GM12878 (cell line): ENCODE measurements at regions not wholly inside any gene's neighbourhood (a gene's known extent, or its start where the extent isn't known, plus 50 kb on each side); places are given as distances from the start of the nearest gene placed in this dataset.

Experiments
- ATAC-seq: fragments of 200-7000 bp; cut with Tn5 transposase; 3 replicates; pipeline ENCODE4 v1.9.1; 2020; ENCODE audit warnings: mild to moderate bottlenecking, moderate library complexity
- BruUV-seq: library from RNA; stranded (reverse); fragments of 400-500 nt; replicated peaks from 2 replicates; lab custom pipeline; 2021; lab: Mats Ljungman, UMichigan
- CTCF ChIA-PET: fragments of 300-600 bp; sonication (Branson Sonifier 250); formaldehyde crosslinking; extraction: SDS; loops from one replicate; lab custom pipeline; 2021; ENCODE audit warnings: inconsistent platforms; lab: Yijun Ruan, JAX
- POLR2A ChIA-PET: fragments of 350-600 bp; formaldehyde crosslinking; extraction: SDS; loops from one replicate; lab custom pipeline; 2021; ENCODE audit warnings: inconsistent platforms; lab: Charles Lee
- RAD21 ChIA-PET: fragments of 300-600 bp; sonication (Branson Sonifier 250); formaldehyde crosslinking; loops from one replicate; lab custom pipeline; 2023; ENCODE audit warnings: antibody characterized with exemption; ENCODE audit not compliant: unreplicated experiment; lab: Charles Lee
- SMC1A ChIA-PET: fragments of 300-600 bp; sonication (Branson Sonifier 250); formaldehyde crosslinking; loops from one replicate; lab custom pipeline; 2023; ENCODE audit not compliant: unreplicated experiment, uncharacterized antibody; lab: Charles Lee
- DNase-seq: peaks from one replicate; pipeline ENCODE4 v3.0.0-alpha.2; 2011; ENCODE audit warnings: low read depth, low spot score
- FAIRE-seq: peaks from 3 replicates; lab custom pipeline; 2011; peaks lifted over from hg19 to GRCh38; lab: Jason Lieb, UNC
- H2AFZ ChIP-seq: 2 replicates; pipeline ENCODE4 v1.6.0; 2011; ENCODE audit warnings: low read depth, low read length, control low read depth; ENCODE audit not compliant: control insufficient read depth
- H3K27ac ChIP-seq: 2 replicates; pipeline ENCODE4 v1.5.1; 2011; ENCODE audit warnings: control low read depth; ENCODE audit not compliant: control insufficient read depth, insufficient read depth
- H3K27me3 ChIP-seq, 2 experiments: replicated peaks in 1 of 2; 2 replicates each; pipeline versions ENCODE4 v1.6.0 to v1.6.1; 2011; ENCODE audit warnings: low read length in 1 of 2; ENCODE audit not compliant: control insufficient read depth in 2 of 2, insufficient read depth in 2 of 2
- H3K36me3 ChIP-seq, 2 experiments: 2 replicates each; pipeline ENCODE4 v1.5.1; 2011; ENCODE audit warnings: low read length in 1 of 2; ENCODE audit not compliant: control insufficient read depth in 2 of 2, insufficient read depth in 2 of 2
- H3K4me1 ChIP-seq: 2 replicates; pipeline ENCODE4 v1.6.1; 2011; ENCODE audit warnings: mild to moderate bottlenecking, low read length, moderate library complexity, mixed read lengths; ENCODE audit not compliant: control insufficient read depth, insufficient read depth
- H3K4me2 ChIP-seq: 2 replicates; pipeline ENCODE4 v1.6.0; 2011; ENCODE audit warnings: control low read depth; ENCODE audit not compliant: control insufficient read depth, insufficient read depth
- H3K4me3 ChIP-seq: fragments of 200-600 bp; sonication (generic); 2 replicates; pipeline ENCODE4 v1.5.1; 2016
- H3K79me2 ChIP-seq: 2 replicates; pipeline ENCODE4 v1.6.0; 2011; ENCODE audit warnings: low read length; ENCODE audit not compliant: control insufficient read depth, insufficient read depth
- H3K9ac ChIP-seq: 2 replicates; pipeline ENCODE4 v1.8.0; 2011; ENCODE audit warnings: low read length, control low read depth, mixed read lengths; ENCODE audit not compliant: control insufficient read depth, insufficient read depth
- H3K9me3 ChIP-seq: replicated peaks from 3 replicates; pipeline ENCODE4 v1.5.1; 2011; ENCODE audit warnings: mild to moderate bottlenecking, low read length; ENCODE audit not compliant: control insufficient read depth, insufficient read depth
- H4K20me1 ChIP-seq: 2 replicates; pipeline ENCODE4 v1.6.0; 2011; ENCODE audit not compliant: control insufficient read depth, insufficient read depth
- ATF2 ChIP-seq: IDR thresholded peaks from 2 replicates; pipeline ENCODE4 v1.6.1; 2012; ENCODE audit warnings: low read length, inconsistent platforms
- CHD2 ChIP-seq: IDR thresholded peaks from 2 replicates; pipeline ENCODE4 v1.6.1; 2011; ENCODE audit warnings: low read depth, low read length, improper control_type of control experiment, borderline replicate concordance
- DPF2 ChIP-seq: fragments of 450-650 bp; IDR thresholded peaks from 2 replicates; pipeline ENCODE4 v1.6.1; 2017; ENCODE audit warnings: mild to moderate bottlenecking
- GABPA ChIP-seq: IDR thresholded peaks from 2 replicates; pipeline ENCODE4 v1.6.1; 2014; ENCODE audit warnings: antibody characterized with exemption, low read depth, mild to moderate bottlenecking, inconsistent platforms
- IKZF2 ChIP-seq, 2 experiments: fragments of 450-650 bp; IDR thresholded peaks; 2 replicates each; pipeline ENCODE4 v1.6.1; 2017; ENCODE audit warnings: mild to moderate bottlenecking in 2 of 2, moderate library complexity in 2 of 2
- POLR2A ChIP-seq: IDR thresholded peaks from 2 replicates; pipeline ENCODE4 v1.6.1; 2011; ENCODE audit warnings: low read depth, mild to moderate bottlenecking, low read length
- RB1 ChIP-seq: fragments of 450-650 bp; formaldehyde crosslinking; IDR thresholded peaks from 2 replicates; pipeline ENCODE4 v1.6.1; 2017; ENCODE audit warnings: mild to moderate bottlenecking, borderline replicate concordance
- SPI1 ChIP-seq: IDR thresholded peaks from 2 replicates; pipeline ENCODE4 v1.6.1; 2011; ENCODE audit warnings: low read depth, mild to moderate bottlenecking, low read length, moderate library complexity, borderline replicate concordance; ENCODE audit not compliant: insufficient read depth
- ZNF24 ChIP-seq: fragments of 450-650 bp; IDR thresholded peaks from 2 replicates; pipeline ENCODE4 v1.6.1; 2017; ENCODE audit warnings: antibody characterized with exemption, mild to moderate bottlenecking
- WGBS: methylation state at CpG from one replicate; pipeline ENCODE4 v1.1.6; 2016; ENCODE audit warnings: low lambda C conversion rate; ENCODE audit not compliant: insufficient replicate concordance, insufficient coverage; ENCODE audit errors: missing lambda C conversion rate; 5-methylcytosine and 5-hydroxymethylcytosine counted together
- in situ Hi-C: fragments of 300-500 bp; cut with MboI; formaldehyde crosslinking; loops from 9 replicates; pipeline ENCODE4 v1.14.3; 2018; ENCODE audit warnings: mixed read lengths
- intact Hi-C: fragments of 100-400 bp; cut with micrococcal nuclease; formaldehyde crosslinking; loops from one replicate; pipeline ENCODE4 v1.14.2; 2022; ENCODE audit not compliant: unreplicated experiment

- intact Hi-C loops = no loop called here
- no TSS peak for BruUV-seq
- SMC1A ChIA-PET = no interaction called here
Observed at GRCh38 chr15:86009727-86010126, 69.9 kb upstream of the AGBL1 start.

GRCh38 chr15:86010398-86010797 is 69.3 kb upstream of the AGBL1 start:
- no peaks in the 10 kb centered on the region for H4K20me1 ChIP-seq
- no peak for DNase-seq
- in situ Hi-C loops (no loop called here), intact Hi-C loops (no loop called here)
- H3K27ac ChIP-seq = no peak overlapping the region
- no peak for ATAC-seq
- WGBS = 54% methylated on average over 9 of the region's 9 CpGs
- H3K9me3 ChIP-seq = no peaks in the 10 kb centered on the region
- TF ChIP-seq DPF2 = no peak
- no peak for TF ChIP-seq CHD2
- TF ChIP-seq RB1 = no peak
- no peak for TF ChIP-seq GABPA
- TF ChIP-seq ZNF24 = no peak
- no peak for TF ChIP-seq POLR2A
- TF ChIP-seq ATF2 = no peak
- CTCF ChIA-PET = no interaction called here
- H3K9ac ChIP-seq = no peak overlapping the region
- H3K36me3 ChIP-seq = no peaks in the 10 kb centered on the region
- RAD21 ChIA-PET = no interaction called here
- H3K27me3 ChIP-seq = no peaks in the 10 kb centered on the region
- H3K79me2 ChIP-seq = no peaks in the 10 kb centered on the region
- BruUV-seq = no TSS peak
- H3K4me3 ChIP-seq = no peak overlapping the region
- H2AFZ ChIP-seq = no peak overlapping the region
- POLR2A ChIA-PET = no interaction called here
- H3K4me2 ChIP-seq = no peak overlapping the region
- H3K4me1 ChIP-seq = no peaks in the 10 kb centered on the region
- SMC1A ChIA-PET = no interaction called here
- FAIRE-seq = no peak

More at GRCh38 chr15:86009727-86010126, 69.9 kb upstream of the AGBL1 start:
- Histone ChIP-seq H3K4me1 (no peaks in the 10 kb centered on the region), H3K79me2 (no peaks in the 10 kb centered on the region), H3K4me2 (no peak overlapping the region), H3K4me3 (no peak overlapping the region), H3K27me3 (no peaks in the 10 kb centered on the region), H3K36me3 (no peaks in the 10 kb centered on the region), H3K27ac (no peak overlapping the region), H4K20me1 (no peaks in the 10 kb centered on the region), H3K9me3 (no peaks in the 10 kb centered on the region), H3K9ac (no peak overlapping the region)
- FAIRE-seq (no peak), ATAC-seq (no peak)
- WGBS = 14% methylated on average over 4 of the region's 4 CpGs
- ChIA-PET CTCF (no interaction called here), RAD21 (no interaction called here), POLR2A (no interaction called here)
- in situ Hi-C loops = no loop called here
- TF ChIP-seq SPI1 = peak; percentile 63; the same call in 1 of the 2 replicates
- no peak for TF ChIP-seq IKZF2 (IDR thresholded peaks at IDR 0.05)
- no peak for TF ChIP-seq ZNF24
- TF ChIP-seq, all 136 proteins: peak for 1
- DNase-seq = no peak
- H2AFZ ChIP-seq = no peak overlapping the region
